OCI-LY1 (cell line): ENCODE measurements at regions not wholly inside any gene's neighbourhood (a gene's known extent, or its start where the extent isn't known, plus 50 kb on each side); places are given as distances from the start of the nearest gene placed in this dataset.

Experiments
- H2AFZ ChIP-seq: fragments of 200-600 bp; sonication (generic), shearing (Covaris generic); 2 replicates; pipeline ENCODE4 v1.6.0; 2014; ENCODE audit warnings: antibody characterized with exemption, mild to moderate bottlenecking, low read length
- H3F3A ChIP-seq: fragments of 200-600 bp; sonication (generic), shearing (Covaris generic); 2 replicates; pipeline ENCODE4 v1.6.0; 2014; ENCODE audit warnings: mild to moderate bottlenecking, antibody characterized with exemption, low read length, moderate library complexity; ENCODE audit not compliant: insufficient read depth
- H3K27ac ChIP-seq: fragments of 200-600 bp; sonication (generic); 2 replicates; pipeline ENCODE4 v1.5.1; 2014; ENCODE audit warnings: low read length, mixed run types, mild to moderate bottlenecking, low read depth; ENCODE audit not compliant: poor library complexity, severe bottlenecking
- H3K27me3 ChIP-seq: fragments of 200-600 bp; sonication (generic); 2 replicates; pipeline ENCODE4 v1.6.0; 2014; ENCODE audit warnings: antibody characterized with exemption, mild to moderate bottlenecking, low read length, moderate library complexity; ENCODE audit not compliant: insufficient read depth
- H3K36me3 ChIP-seq: fragments of 200-600 bp; sonication (generic); 2 replicates; pipeline ENCODE4 v1.6.1; 2014; ENCODE audit warnings: mild to moderate bottlenecking, antibody characterized with exemption, low read length, moderate library complexity, mixed read lengths; ENCODE audit not compliant: insufficient read depth
- H3K4me1 ChIP-seq: fragments of 200-600 bp; sonication (generic); 2 replicates; pipeline ENCODE4 v1.5.1; 2014; ENCODE audit warnings: mild to moderate bottlenecking, low read length, moderate library complexity; ENCODE audit not compliant: insufficient read depth, severe bottlenecking
- H3K4me2 ChIP-seq: fragments of 200-600 bp; sonication (generic), shearing (Covaris generic); 2 replicates; pipeline ENCODE4 v1.6.1; 2014; ENCODE audit warnings: low read length
- H3K4me3 ChIP-seq: fragments of 200-600 bp; sonication (generic); 2 replicates; pipeline ENCODE4 v1.5.1; 2014; ENCODE audit warnings: low read length, low read depth, mild to moderate bottlenecking, mixed read lengths; ENCODE audit not compliant: poor library complexity, severe bottlenecking
- H3K79me2 ChIP-seq: fragments of 200-600 bp; shearing (Covaris generic); 2 replicates; pipeline ENCODE4 v1.6.1; 2016; ENCODE audit warnings: mixed run types, low read length, mixed read lengths; ENCODE audit not compliant: insufficient read depth
- H3K9ac ChIP-seq: fragments of 200-600 bp; sonication (generic), shearing (Covaris generic); 2 replicates; pipeline ENCODE4 v1.6.1; 2014; ENCODE audit warnings: mild to moderate bottlenecking, low read length, mixed read lengths
- H3K9me2 ChIP-seq: fragments of 200-600 bp; sonication (generic), shearing (Covaris generic); 2 replicates; pipeline ENCODE4 v1.6.1; 2014; ENCODE audit warnings: low read depth, mild to moderate bottlenecking, low read length, mixed read lengths
- H3K9me3 ChIP-seq: fragments of 200-600 bp; shearing (Covaris generic); 2 replicates; pipeline ENCODE4 v1.6.1; 2014; ENCODE audit warnings: low read length, mixed read lengths
- H4K20me1 ChIP-seq: fragments of 200-600 bp; sonication (generic), shearing (Covaris generic); 2 replicates; pipeline ENCODE4 v1.6.0; 2016; ENCODE audit warnings: mild to moderate bottlenecking, low read length; ENCODE audit not compliant: insufficient read depth
- EZH2 ChIP-seq: fragments of 200-600 bp; sonication (generic), shearing (Covaris generic); IDR thresholded peaks from 2 replicates; pipeline ENCODE4 v1.8.0; 2017; ENCODE audit warnings: borderline replicate concordance, mixed run types, mild to moderate bottlenecking, antibody characterized with exemption, low read length, moderate library complexity, mixed read lengths
- TF ChIP-seq, protein P1 (sequence below): fragments of 200-600 bp; sonication (generic), shearing (Covaris generic); IDR thresholded peaks from 2 replicates; pipeline ENCODE4 v1.5.1; 2017; ENCODE audit warnings: mild to moderate bottlenecking, antibody characterized with exemption, low read length, moderate library complexity, mixed read lengths

DNA sequence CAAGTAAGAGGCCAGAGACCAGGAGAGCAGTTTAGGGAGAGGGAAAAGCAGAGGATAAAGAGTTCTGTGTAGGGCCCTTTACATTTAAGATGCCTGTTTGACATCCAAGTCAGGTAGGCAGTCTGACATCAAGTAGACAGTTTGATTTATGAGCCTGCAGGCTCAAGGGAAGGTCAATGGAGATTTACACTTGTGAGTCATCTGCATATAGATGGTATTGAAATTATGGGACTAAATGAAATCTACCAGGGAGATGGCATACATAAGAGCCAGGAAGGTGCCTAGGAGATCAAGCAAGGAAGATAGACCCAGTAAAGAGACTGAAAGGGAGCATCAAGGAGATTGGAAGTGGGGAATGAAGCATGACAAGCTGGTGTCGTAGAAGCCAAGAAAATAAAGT lies 212.4 kb upstream of the PKDCC start:
- no peaks in the 10 kb centered on the region for H3K27me3 ChIP-seq
- no peak overlapping the region for H3K4me3 ChIP-seq
- no peaks in the 10 kb centered on the region for H3K36me3 ChIP-seq

DNA sequence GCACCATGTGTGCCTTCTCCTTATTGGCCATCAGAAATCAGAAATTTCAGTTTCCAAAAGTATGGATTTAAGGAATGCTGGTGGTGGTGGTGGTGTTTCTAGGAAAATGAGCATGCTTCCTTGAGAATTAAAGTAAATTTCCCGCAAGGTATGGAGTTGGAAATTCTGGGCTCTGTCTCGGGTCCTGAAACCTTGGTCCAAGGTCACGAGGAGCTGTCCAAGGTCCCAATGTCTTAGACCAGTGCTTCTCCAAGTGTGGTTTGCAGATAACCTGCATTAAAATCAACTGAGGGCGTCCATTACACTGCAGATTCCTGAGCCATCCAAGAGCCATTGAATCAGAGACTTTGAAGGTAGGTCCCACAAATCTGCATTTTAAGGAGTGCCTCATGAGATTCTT lies 210.9 kb upstream of the PKDCC start:
- Histone ChIP-seq H3F3A (no peaks in the 10 kb centered on the region), H2AFZ (no peak overlapping the region), H3K4me2 (no peak overlapping the region), H3K9ac (no peak overlapping the region), H3K36me3 (no peaks in the 10 kb centered on the region), H3K79me2 (no peaks in the 10 kb centered on the region), H3K4me3 (no peak overlapping the region), H4K20me1 (no peaks in the 10 kb centered on the region), H3K27ac (no peak overlapping the region), H3K9me3 (no peaks in the 10 kb centered on the region), H3K9me2 (no peaks in the 10 kb centered on the region), H3K27me3 (no peaks in the 10 kb centered on the region), H3K4me1 (no peaks in the 10 kb centered on the region)
- TF ChIP-seq, protein P1, sequence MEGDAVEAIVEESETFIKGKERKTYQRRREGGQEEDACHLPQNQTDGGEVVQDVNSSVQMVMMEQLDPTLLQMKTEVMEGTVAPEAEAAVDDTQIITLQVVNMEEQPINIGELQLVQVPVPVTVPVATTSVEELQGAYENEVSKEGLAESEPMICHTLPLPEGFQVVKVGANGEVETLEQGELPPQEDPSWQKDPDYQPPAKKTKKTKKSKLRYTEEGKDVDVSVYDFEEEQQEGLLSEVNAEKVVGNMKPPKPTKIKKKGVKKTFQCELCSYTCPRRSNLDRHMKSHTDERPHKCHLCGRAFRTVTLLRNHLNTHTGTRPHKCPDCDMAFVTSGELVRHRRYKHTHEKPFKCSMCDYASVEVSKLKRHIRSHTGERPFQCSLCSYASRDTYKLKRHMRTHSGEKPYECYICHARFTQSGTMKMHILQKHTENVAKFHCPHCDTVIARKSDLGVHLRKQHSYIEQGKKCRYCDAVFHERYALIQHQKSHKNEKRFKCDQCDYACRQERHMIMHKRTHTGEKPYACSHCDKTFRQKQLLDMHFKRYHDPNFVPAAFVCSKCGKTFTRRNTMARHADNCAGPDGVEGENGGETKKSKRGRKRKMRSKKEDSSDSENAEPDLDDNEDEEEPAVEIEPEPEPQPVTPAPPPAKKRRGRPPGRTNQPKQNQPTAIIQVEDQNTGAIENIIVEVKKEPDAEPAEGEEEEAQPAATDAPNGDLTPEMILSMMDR = no peak
- no peak for TF ChIP-seq EZH2

More for the DNA sequence above, 212.4 kb upstream of the PKDCC start:
- Histone ChIP-seq H3K27ac (no peak overlapping the region), H2AFZ (no peak overlapping the region), H4K20me1 (no peaks in the 10 kb centered on the region), H3K9me2 (no peaks in the 10 kb centered on the region), H3K4me2 (no peak overlapping the region), H3K9me3 (no peaks in the 10 kb centered on the region), H3K79me2 (no peaks in the 10 kb centered on the region), H3F3A (no peaks in the 10 kb centered on the region), H3K4me1 (no peaks in the 10 kb centered on the region), H3K9ac (no peak overlapping the region)
- TF ChIP-seq, protein P1 = no peak
- no peak for TF ChIP-seq EZH2

GRCh38 chr2:41837610-41838009 lies 210.2 kb upstream of the PKDCC start:
- no peaks in the 10 kb centered on the region for H3K4me1 ChIP-seq
- H3K27ac ChIP-seq = no peak overlapping the region
- H3K79me2 ChIP-seq = no peaks in the 10 kb centered on the region
- H3F3A ChIP-seq = no peaks in the 10 kb centered on the region
- no peak overlapping the region for H3K4me2 ChIP-seq
- no peak overlapping the region for H3K4me3 ChIP-seq
- H3K36me3 ChIP-seq = no peaks in the 10 kb centered on the region
- no peaks in the 10 kb centered on the region for H4K20me1 ChIP-seq
- H3K9me2 ChIP-seq = no peaks in the 10 kb centered on the region
- no peaks in the 10 kb centered on the region for H3K27me3 ChIP-seq
- H3K9me3 ChIP-seq = no peaks in the 10 kb centered on the region
- H2AFZ ChIP-seq = no peak overlapping the region
- TF ChIP-seq EZH2 = no peak
- TF ChIP-seq, protein P1 = no peak
- H3K9ac ChIP-seq = no peak overlapping the region
